MM.1S (cell line): ENCODE measurements at regions not wholly inside any gene's neighbourhood (a gene's known extent, or its start where the extent isn't known, plus 50 kb on each side); places are given as distances from the start of the nearest gene placed in this dataset.
"Not testable (repeated sequence)": the region's sequence is repeated elsewhere in the genome, so short reads cannot be mapped to it uniquely, and the experiment has no call there.

Experiments used
- DNase-seq: peaks from one replicate; pipeline ENCODE4 v3.0.0-alpha.2; 2015
- H2AFZ ChIP-seq: fragments of 300-600 bp; sonication (generic); 2 replicates; pipeline ENCODE4 v1.6.0; 2016; ENCODE audit warnings: antibody characterized with exemption, low read length
- H3F3A ChIP-seq: fragments of 300-600 bp; sonication (generic); 2 replicates; pipeline ENCODE4 v1.6.1; 2016; ENCODE audit warnings: mild to moderate bottlenecking, antibody characterized with exemption, low read length, moderate library complexity, mixed read lengths; ENCODE audit not compliant: insufficient read depth
- H3K27ac ChIP-seq: fragments of 300-600 bp; sonication (generic); 2 replicates; pipeline ENCODE4 v1.5.1; 2016; ENCODE audit warnings: mild to moderate bottlenecking, low read length
- H3K27me3 ChIP-seq: fragments of 300-600 bp; sonication (generic); replicated peaks from 2 replicates; pipeline ENCODE4 v1.6.0; 2016; ENCODE audit warnings: low read length; ENCODE audit not compliant: insufficient read depth
- H3K36me3 ChIP-seq: fragments of 300-600 bp; sonication (generic); replicated peaks from 2 replicates; pipeline ENCODE4 v1.6.1; 2016; ENCODE audit warnings: mild to moderate bottlenecking, low read length, mixed read lengths; ENCODE audit not compliant: insufficient read depth
- H3K4me1 ChIP-seq: fragments of 300-600 bp; sonication (generic); 2 replicates; pipeline ENCODE4 v1.6.1; 2016; ENCODE audit warnings: low read length, mixed read lengths
- H3K4me2 ChIP-seq: fragments of 300-600 bp; sonication (generic); 2 replicates; pipeline ENCODE4 v1.6.0; 2016; ENCODE audit warnings: low read depth, low read length
- H3K4me3 ChIP-seq: fragments of 300-600 bp; sonication (generic); 2 replicates; pipeline ENCODE4 v1.5.1; 2016; ENCODE audit warnings: low read length, mixed read lengths
- H3K79me2 ChIP-seq: fragments of 300-600 bp; sonication (generic); 2 replicates; pipeline ENCODE4 v1.6.1; 2016; ENCODE audit warnings: mixed run types, low read length, mixed read lengths
- H3K9ac ChIP-seq: fragments of 300-600 bp; sonication (generic); 2 replicates; pipeline ENCODE4 v1.6.1; 2016; ENCODE audit warnings: low read length, mixed read lengths
- H3K9me2 ChIP-seq: fragments of 300-600 bp; sonication (generic); replicated peaks from 2 replicates; pipeline ENCODE4 v1.6.1; 2016; ENCODE audit warnings: mild to moderate bottlenecking, low read length, mixed read lengths; ENCODE audit not compliant: insufficient read depth
- H3K9me3 ChIP-seq: fragments of 300-600 bp; sonication (generic); replicated peaks from 2 replicates; pipeline ENCODE4 v1.6.1; 2016; ENCODE audit warnings: mild to moderate bottlenecking, low read length, mixed read lengths; ENCODE audit not compliant: insufficient read depth
- H4K20me1 ChIP-seq: fragments of 300-600 bp; sonication (generic); 2 replicates; pipeline ENCODE4 v1.6.1; 2016; ENCODE audit warnings: mild to moderate bottlenecking, low read length, moderate library complexity, mixed read lengths; ENCODE audit not compliant: insufficient read depth
- CTCF ChIP-seq: fragments of 300-600 bp; sonication (generic); IDR thresholded peaks from 2 replicates; pipeline ENCODE4 v1.5.1; 2016; ENCODE audit warnings: antibody characterized with exemption, low read length, mixed read lengths
- EZH2 ChIP-seq: fragments of 300-600 bp; sonication (generic); optimal IDR thresholded peaks from 2 replicates; pipeline ENCODE3; 2017; ENCODE audit warnings: low read depth, mild to moderate bottlenecking, antibody characterized with exemption, low read length, mixed read lengths
- EZH2phosphoT487 ChIP-seq: fragments of 300-600 bp; sonication (generic); IDR thresholded peaks from 2 replicates; pipeline ENCODE4 v1.6.1; 2018; ENCODE audit warnings: antibody characterized with exemption, low read length

- Histone ChIP-seq H3K4me1 (no peaks in the 10 kb centered on the region), H3K27me3 (no peaks in the 10 kb centered on the region), H3K79me2 (no peaks in the 10 kb centered on the region), H3K4me2 (no peak overlapping the region), H3F3A (no peaks in the 10 kb centered on the region), H4K20me1 (no peaks in the 10 kb centered on the region), H2AFZ (no peak overlapping the region), H3K27ac (no peak overlapping the region), H3K36me3 (no peaks in the 10 kb centered on the region), H3K4me3 (no peak overlapping the region), H3K9me2 (no peaks in the 10 kb centered on the region), H3K9ac (no peak overlapping the region), H3K9me3 (no peaks in the 10 kb centered on the region)
- DNase-seq = no peak
- no peak for TF ChIP-seq CTCF
- TF ChIP-seq EZH2 = no peak
- TF ChIP-seq EZH2phosphoT487 = no peak
These were observed 226.3 kb upstream of the DTNBP1 start for GRCh38 chr6:15888798-15889772.

DNA sequence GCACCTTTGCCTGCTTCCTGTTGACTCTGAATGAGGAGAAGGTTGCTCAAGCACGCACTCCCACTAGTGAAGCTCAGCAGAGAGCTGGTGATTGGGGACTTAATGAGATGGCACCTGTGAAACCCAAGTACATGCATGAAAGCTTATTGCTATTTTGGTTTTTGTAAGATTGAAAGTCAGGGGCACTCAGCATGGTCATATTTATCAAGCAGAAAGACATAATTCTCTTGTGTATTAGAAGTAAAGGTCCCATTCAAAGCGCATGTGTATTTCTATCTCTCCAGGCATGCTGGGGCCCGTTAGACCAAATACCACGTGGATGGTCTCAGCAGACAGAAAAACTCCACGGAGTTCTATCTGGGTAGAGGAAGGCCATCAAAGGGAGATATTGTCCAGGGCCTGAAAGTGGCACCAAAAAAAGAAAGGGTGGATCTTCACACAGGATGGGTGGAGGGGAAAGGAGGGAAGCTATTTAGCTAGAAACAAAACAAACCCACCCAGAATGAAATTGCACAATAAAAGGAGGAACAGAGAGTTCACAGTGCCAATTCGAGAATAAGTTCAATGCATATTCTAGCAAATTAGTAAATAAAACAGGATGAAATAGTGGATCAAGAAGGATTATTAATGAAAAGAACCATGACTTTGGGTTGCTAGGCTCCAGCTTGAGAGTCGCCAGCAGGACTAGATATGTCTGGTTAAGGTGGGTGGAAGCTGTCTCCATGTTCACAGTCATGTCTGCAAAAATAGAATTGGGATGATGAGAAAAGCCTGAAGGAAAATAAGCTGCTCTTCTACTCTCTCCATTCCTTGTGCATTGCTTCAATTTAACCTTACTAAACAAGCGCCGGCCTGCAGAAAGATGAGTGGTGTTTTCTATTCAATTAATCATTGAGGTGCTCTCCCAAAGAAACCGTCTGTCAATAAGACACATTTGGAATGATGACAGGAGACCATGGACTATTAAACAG, 224.9 kb upstream of the DTNBP1 start:
- no peak overlapping the region for H3K9ac ChIP-seq
- no peak for TF ChIP-seq EZH2
- no peak for TF ChIP-seq EZH2phosphoT487
- no peak for TF ChIP-seq CTCF
- no peaks in the 10 kb centered on the region for H3K36me3 ChIP-seq
- no peaks in the 10 kb centered on the region for H3K27me3 ChIP-seq
- no peak overlapping the region for H3K4me3 ChIP-seq
- no peak overlapping the region for H2AFZ ChIP-seq
- no peaks in the 10 kb centered on the region for H3F3A ChIP-seq
- H3K4me2 ChIP-seq = no peak overlapping the region
- no peaks in the 10 kb centered on the region for H3K9me3 ChIP-seq
- no peak for DNase-seq
- H3K4me1 ChIP-seq = no peaks in the 10 kb centered on the region
- no peak overlapping the region for H3K27ac ChIP-seq
- no peaks in the 10 kb centered on the region for H3K79me2 ChIP-seq
- H3K9me2 ChIP-seq = no peaks in the 10 kb centered on the region
- no peaks in the 10 kb centered on the region for H4K20me1 ChIP-seq

DNA sequence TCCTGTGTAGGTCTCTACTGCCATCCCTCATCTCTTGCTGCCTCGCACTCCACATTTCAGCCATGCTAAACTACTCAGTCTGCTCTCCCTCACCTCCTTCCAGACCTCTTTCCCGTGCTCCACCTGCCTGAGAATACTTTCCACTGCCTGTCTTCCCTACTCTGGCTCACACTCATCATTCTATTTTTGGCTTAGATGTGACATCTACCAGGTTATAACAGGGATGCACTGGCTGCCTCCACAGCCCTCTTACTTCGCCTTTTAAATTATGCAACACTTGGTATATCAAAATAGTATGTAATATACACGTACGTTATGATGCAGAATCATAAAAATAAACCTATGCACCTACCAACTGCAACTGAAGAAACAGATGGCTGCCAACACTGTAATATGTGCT, 222.8 kb upstream of the DTNBP1 start:
- TF ChIP-seq EZH2 = no peak
- no peak for TF ChIP-seq CTCF
- TF ChIP-seq EZH2phosphoT487 = no peak
- Histone ChIP-seq H3K9me3 (no peaks in the 10 kb centered on the region), H2AFZ (no peak overlapping the region), H3K4me1 (no peaks in the 10 kb centered on the region), H3F3A (no peaks in the 10 kb centered on the region), H3K79me2 (no peaks in the 10 kb centered on the region), H3K4me3 (no peak overlapping the region), H4K20me1 (no peaks in the 10 kb centered on the region), H3K4me2 (no peak overlapping the region), H3K36me3 (no peaks in the 10 kb centered on the region), H3K9me2 (no peaks in the 10 kb centered on the region), H3K27me3 (no peaks in the 10 kb centered on the region), H3K27ac (no peak overlapping the region), H3K9ac (no peak overlapping the region)
- DNase-seq = no peak

- not testable (repeated sequence) for H3K4me3 ChIP-seq, H3F3A ChIP-seq, H3K4me1 ChIP-seq, H3K4me2 ChIP-seq, H3K36me3 ChIP-seq, H4K20me1 ChIP-seq, H3K79me2 ChIP-seq, DNase-seq, H3K9me3 ChIP-seq, H3K27ac ChIP-seq, H3K9ac ChIP-seq, H2AFZ ChIP-seq, H3K27me3 ChIP-seq, H3K9me2 ChIP-seq
These were observed 220.8 kb upstream of the DTNBP1 start for GRCh38 chr6:15883593-15883992.
